ENCODE measurements at regions not wholly inside any gene's neighbourhood (a gene's known extent, or its start where the extent isn't known, plus 50 kb on each side); places are given as distances from the start of the nearest gene placed in this dataset.

GRCh38 chr9:18365651-18366050 is 108.3 kb upstream of the ADAMTSL1 start:
- peaks cover 26% of the 10 kb centered on the region for H3K4me1 ChIP-seq (ENCODE audit: low read length)
- no peaks in the 10 kb centered on the region for H3K27me3 ChIP-seq (replicated peaks; ENCODE audit: insufficient read depth, low read length)
- no peaks in the 10 kb centered on the region for H4K20me1 ChIP-seq (ENCODE audit: insufficient read depth, low read length)
- H2AFZ ChIP-seq (ENCODE audit: low read length), result no peak overlapping the region
- H3K4me3 ChIP-seq (ENCODE audit: low read length), result no peak overlapping the region
- H3K27ac ChIP-seq (ENCODE audit: low read length), result peak overlapping the region; percentile 13; the same call in 1 of the 2 replicates
- H3K79me2 ChIP-seq (ENCODE audit: low read length), result no peaks in the 10 kb centered on the region
- DNase-seq, result no peak
- H3K9me3 ChIP-seq (replicated peaks; ENCODE audit: insufficient read depth, low read length), result no peaks in the 10 kb centered on the region
- no peak overlapping the region for H3K9ac ChIP-seq (ENCODE audit: low read length)
- no peaks in the 10 kb centered on the region for H3F3A ChIP-seq (ENCODE audit: insufficient read depth, low read length)
- TF ChIP-seq EZH2phosphoT487 (IDR thresholded peaks at IDR 0.05; ENCODE audit: low read length) (no peak), CTCF (IDR thresholded peaks at IDR 0.05; ENCODE audit: low read length) (no peak), EZH2 (optimal IDR thresholded peaks at IDR 0.05; ENCODE audit: low read depth, low read length) (no peak)
- no peaks in the 10 kb centered on the region for H3K9me2 ChIP-seq (replicated peaks; ENCODE audit: insufficient read depth, low read length)
- H3K36me3 ChIP-seq (replicated peaks; ENCODE audit: insufficient read depth, low read length), result no peaks in the 10 kb centered on the region
- H3K4me2 ChIP-seq (ENCODE audit: low read depth, low read length), result no peak overlapping the region

GRCh38 chr9:18366184-18366583 is 107.8 kb upstream of the ADAMTSL1 start:
- Histone ChIP-seq H3K9me3 (replicated peaks; ENCODE audit: insufficient read depth, low read length) (no peaks in the 10 kb centered on the region), H3K9ac (ENCODE audit: low read length) (no peak overlapping the region), H3K36me3 (replicated peaks; ENCODE audit: insufficient read depth, low read length) (no peaks in the 10 kb centered on the region), H3F3A (ENCODE audit: insufficient read depth, low read length) (no peaks in the 10 kb centered on the region), H3K4me2 (ENCODE audit: low read depth, low read length) (no peak overlapping the region), H3K9me2 (replicated peaks; ENCODE audit: insufficient read depth, low read length) (no peaks in the 10 kb centered on the region), H3K4me1 (ENCODE audit: low read length) (peaks cover 26% of the 10 kb centered on the region), H4K20me1 (ENCODE audit: insufficient read depth, low read length) (no peaks in the 10 kb centered on the region), H2AFZ (ENCODE audit: low read length) (no peak overlapping the region), H3K4me3 (ENCODE audit: low read length) (no peak overlapping the region), H3K27ac (ENCODE audit: low read length) (peak overlapping the region; percentile 13; the same call in 1 of the 2 replicates), H3K27me3 (replicated peaks; ENCODE audit: insufficient read depth, low read length) (no peaks in the 10 kb centered on the region), H3K79me2 (ENCODE audit: low read length) (no peaks in the 10 kb centered on the region)
- TF ChIP-seq CTCF (IDR thresholded peaks at IDR 0.05; ENCODE audit: low read length) (no peak), EZH2phosphoT487 (IDR thresholded peaks at IDR 0.05; ENCODE audit: low read length) (no peak), EZH2 (optimal IDR thresholded peaks at IDR 0.05; ENCODE audit: low read depth, low read length) (no peak)
- DNase-seq, result no peak

GRCh38 chr9:18368206-18368605 is 105.7 kb upstream of the ADAMTSL1 start:
- no peak overlapping the region for H3K4me2 ChIP-seq (ENCODE audit: low read depth, low read length)
- H3K79me2 ChIP-seq (ENCODE audit: low read length), result no peaks in the 10 kb centered on the region
- H2AFZ ChIP-seq (ENCODE audit: low read length), result no peak overlapping the region
- H4K20me1 ChIP-seq (ENCODE audit: insufficient read depth, low read length), result no peaks in the 10 kb centered on the region
- H3K9me2 ChIP-seq (replicated peaks; ENCODE audit: insufficient read depth, low read length), result no peaks in the 10 kb centered on the region
- H3K36me3 ChIP-seq (replicated peaks; ENCODE audit: insufficient read depth, low read length), result no peaks in the 10 kb centered on the region
- H3F3A ChIP-seq (ENCODE audit: insufficient read depth, low read length), result no peaks in the 10 kb centered on the region
- DNase-seq, result no peak
- peaks cover 12% of the 10 kb centered on the region for H3K4me1 ChIP-seq (ENCODE audit: low read length)
- H3K9me3 ChIP-seq (replicated peaks; ENCODE audit: insufficient read depth, low read length), result no peaks in the 10 kb centered on the region
- TF ChIP-seq EZH2 (optimal IDR thresholded peaks at IDR 0.05; ENCODE audit: low read depth, low read length), result no peak
- no peak for TF ChIP-seq CTCF (IDR thresholded peaks at IDR 0.05; ENCODE audit: low read length)
- TF ChIP-seq EZH2phosphoT487 (IDR thresholded peaks at IDR 0.05; ENCODE audit: low read length), result no peak
- H3K4me3 ChIP-seq (ENCODE audit: low read length), result no peak overlapping the region
- H3K27me3 ChIP-seq (replicated peaks; ENCODE audit: insufficient read depth, low read length), result no peaks in the 10 kb centered on the region
- H3K9ac ChIP-seq (ENCODE audit: low read length), result no peak overlapping the region
- H3K27ac ChIP-seq (ENCODE audit: low read length), result no peak overlapping the region

Measured in MM.1S (cell line).